ENCODE measurements at regions not wholly inside any gene's neighbourhood (a gene's known extent, or its start where the extent isn't known, plus 50 kb on each side); places are given as distances from the start of the nearest gene placed in this dataset.

DNA sequence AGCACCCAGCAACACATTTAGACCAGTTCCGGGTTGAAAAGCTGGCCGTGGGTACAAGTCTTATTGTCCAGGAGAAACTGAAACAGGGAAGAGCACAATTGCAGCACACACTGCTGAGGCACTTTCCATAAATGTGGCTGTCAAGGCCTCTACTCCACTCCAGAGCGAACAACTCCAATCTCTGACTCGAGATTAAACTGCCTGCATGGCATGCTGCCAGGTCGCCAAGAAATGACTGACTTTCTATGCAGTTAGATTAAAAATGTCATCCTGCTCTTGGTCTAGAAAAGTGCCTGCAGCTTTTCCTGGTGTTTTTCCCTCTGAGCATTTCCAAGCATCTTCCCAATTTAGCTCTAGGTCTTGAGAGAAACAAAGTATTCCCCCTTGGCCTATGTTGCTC, 260.6 kb upstream of the EMCN start:
- TF ChIP-seq POLR2AphosphoS5 (IDR thresholded peaks at IDR 0.05; ENCODE audit: low read depth, low read length) (no peak), POLR2A (IDR thresholded peaks at IDR 0.05; ENCODE audit: low read depth, low read length) (no peak)

Data from GM12892 (cell line).